Prostate gland (tissue), 2 donors: ENCODE measurements at regions not wholly inside any gene's neighbourhood (a gene's known extent, or its start where the extent isn't known, plus 50 kb on each side); places are given as distances from the start of the nearest gene placed in this dataset.

ENCODE experiments used
- DNase-seq: peaks from one replicate; pipeline ENCODE4 v3.0.0-alpha.2; 2019; ENCODE audit warnings: low spot score
- H3K27ac ChIP-seq, 2 donors: fragments of 200-600 bp; sonication (generic); 2 replicates each; pipeline ENCODE4 v1.5.1; 2017 to 2019
- H3K27me3 ChIP-seq: fragments of 200-600 bp; sonication (generic); replicated peaks from 2 replicates; pipeline ENCODE4 v1.5.1; 2019; ENCODE audit not compliant: insufficient read depth
- H3K36me3 ChIP-seq, 2 donors: fragments of 200-600 bp; sonication (generic); 1 replicate in 1 of 2; 2 replicates in 1 of 2; pipeline versions ENCODE4 v1.5.1 to v1.8.1; 2017 to 2019
- H3K4me1 ChIP-seq: fragments of 200-600 bp; sonication (generic); replicated peaks from 2 replicates; pipeline ENCODE4 v1.5.1; 2019
- H3K4me3 ChIP-seq, 2 donors: fragments of 200-600 bp; sonication (generic); 2 replicates each; pipeline ENCODE4 v1.5.1; 2017 to 2019
- H3K9me3 ChIP-seq: fragments of 200-600 bp; sonication (generic); 2 replicates; pipeline ENCODE4 v1.5.1; 2017
- CTCF ChIP-seq, 4 experiments: fragments of 200-600 bp in 2 of 4; fragments of 450-650 bp in 2 of 4; sonication (generic) in 2 of 4; IDR thresholded peaks; 1 replicate in 3 of 4; 2 replicates in 1 of 4; pipeline ENCODE4 v1.5.1; 2016 to 2019; ENCODE audit warnings: antibody characterized with exemption in 4 of 4, mild to moderate bottlenecking in 2 of 4, moderate library complexity in 2 of 4
- POLR2A ChIP-seq: fragments of 450-650 bp; IDR thresholded peaks from one replicate; pipeline ENCODE4 v1.6.1; 2016; ENCODE audit warnings: antibody characterized with exemption, mild to moderate bottlenecking
- POLR2AphosphoS5 ChIP-seq: sonication (generic); formaldehyde crosslinking; IDR thresholded peaks from one replicate; pipeline ENCODE4 v1.6.1; 2017; ENCODE audit warnings: antibody characterized with exemption
- WGBS: methylation state at CpG from one replicate; pipeline ENCODE4 v1.1.5; 2018; 5-methylcytosine and 5-hydroxymethylcytosine counted together
- intact Hi-C: fragments of 100-400 bp; cut with DNase I; formaldehyde crosslinking; loops from one replicate; pipeline ENCODE4 v1.14.2; 2022

DNA sequence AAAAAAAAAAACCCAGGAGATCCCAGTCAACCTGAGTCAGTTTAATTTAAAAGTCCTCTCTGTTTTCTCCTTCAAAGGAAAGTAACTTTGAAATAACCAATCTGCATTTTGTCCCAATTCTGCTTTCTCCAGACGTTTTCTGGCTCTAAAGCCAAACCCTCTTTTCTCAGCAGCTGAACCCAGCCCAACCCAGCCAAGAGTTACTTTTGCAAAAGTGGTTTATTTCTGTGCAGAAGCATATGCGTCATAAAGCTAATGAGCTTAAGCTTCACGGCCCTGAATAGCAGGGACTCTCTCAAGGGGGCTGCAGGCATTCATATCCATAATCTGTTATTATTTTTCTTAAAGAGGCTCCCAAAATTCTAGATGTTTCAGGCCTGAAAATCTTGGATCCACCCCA lies 176.6 kb downstream of the GALC start:
- Histone ChIP-seq H3K27me3 (no peaks in the 10 kb centered on the region), H3K9me3 (no peaks in the 10 kb centered on the region), H3K27ac (no peak overlapping the region), H3K4me1 (no peaks in the 10 kb centered on the region), H3K4me3 (no peak overlapping the region), H3K36me3 (no peaks in the 10 kb centered on the region)
- intact Hi-C loops, result no loop called here
- no peak for DNase-seq
- 68% methylated on average over 3 of the region's 3 CpGs for whole genome bisulfite sequencing
- TF ChIP-seq POLR2AphosphoS5 (no peak), CTCF (IDR thresholded peaks at IDR 0.05) (no peak)

DNA sequence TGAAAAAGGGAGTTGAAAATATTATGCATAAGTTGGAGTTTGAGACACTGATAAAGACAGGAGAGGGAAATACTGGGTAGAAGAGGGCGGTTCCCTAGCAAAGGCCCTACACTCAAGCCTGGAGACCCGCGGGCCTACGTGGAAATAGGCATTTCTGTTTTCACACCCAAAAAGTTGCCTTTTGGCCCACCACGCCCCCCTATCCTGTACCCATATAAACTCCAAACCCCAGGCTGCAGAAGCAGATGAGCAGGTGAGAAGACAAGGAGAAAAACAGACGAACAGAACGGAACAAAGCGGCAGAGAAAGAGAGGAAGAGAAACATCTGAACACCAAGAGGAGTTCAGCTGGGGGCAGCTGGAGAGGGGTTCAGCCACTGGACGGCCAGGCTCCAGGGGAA lies 177.9 kb downstream of the GALC start:
- H3K4me1 ChIP-seq, result no peaks in the 10 kb centered on the region
- H3K27ac ChIP-seq, result no peak overlapping the region
- WGBS, result 87% methylated on average over 9 of the region's 9 CpGs
- H3K4me3 ChIP-seq, result no peak overlapping the region
- no peaks in the 10 kb centered on the region for H3K9me3 ChIP-seq
- no peaks in the 10 kb centered on the region for H3K36me3 ChIP-seq
- no peaks in the 10 kb centered on the region for H3K27me3 ChIP-seq
- no peak for DNase-seq
- no peak for TF ChIP-seq CTCF (IDR thresholded peaks at IDR 0.05)
- no peak for TF ChIP-seq POLR2AphosphoS5
- no peak for TF ChIP-seq POLR2A
- intact Hi-C loops, result no loop called here

GRCh38 chr14:87813686-87814085 lies 179.3 kb downstream of the GALC start:
- Histone ChIP-seq H3K27me3 (no peaks in the 10 kb centered on the region), H3K9me3 (no peaks in the 10 kb centered on the region), H3K27ac (no peak overlapping the region), H3K36me3 (no peaks in the 10 kb centered on the region), H3K4me1 (no peaks in the 10 kb centered on the region), H3K4me3 (no peak overlapping the region)
- DNase-seq, result no peak
- TF ChIP-seq POLR2AphosphoS5 (no peak), POLR2A (no peak), CTCF (IDR thresholded peaks at IDR 0.05) (no peak)
- intact Hi-C loops, result no loop called here
- 83% methylated on average over 4 of the region's 4 CpGs for WGBS

- Histone ChIP-seq H3K4me3 (no peak overlapping the region), H3K36me3 (no peaks in the 10 kb centered on the region), H3K9me3 (no peaks in the 10 kb centered on the region), H3K4me1 (no peaks in the 10 kb centered on the region), H3K27me3 (no peaks in the 10 kb centered on the region), H3K27ac (no peak overlapping the region)
- TF ChIP-seq POLR2AphosphoS5, result no peak
- no peak for TF ChIP-seq CTCF (IDR thresholded peaks at IDR 0.05)
- TF ChIP-seq POLR2A, result no peak
- DNase-seq, result no peak
- intact Hi-C loops, result no loop called here
- WGBS, result 81% methylated on average over 1 of the region's 1 CpG
These were observed 179.8 kb downstream of the GALC start for GRCh38 chr14:87813211-87813610.

DNA sequence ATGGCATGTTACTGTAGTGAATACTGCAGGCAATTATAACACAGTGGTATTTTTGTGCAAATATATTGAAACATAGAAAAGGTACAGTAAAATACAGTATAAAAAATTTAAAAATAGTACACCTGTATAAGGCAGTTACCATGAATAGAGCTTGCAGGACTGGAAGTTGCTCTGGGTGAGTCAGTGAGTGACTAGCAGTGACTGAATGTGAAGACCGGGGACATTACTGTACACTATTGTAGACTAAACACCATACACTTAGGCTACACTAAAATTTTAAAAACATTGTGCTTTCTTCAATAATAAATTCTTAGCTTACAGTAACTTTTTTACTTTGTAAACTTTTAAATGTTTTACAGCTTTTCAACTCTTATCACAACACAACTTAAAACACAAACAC lies 181.7 kb downstream of the GALC start:
- H3K36me3 ChIP-seq, result no peaks in the 10 kb centered on the region
- DNase-seq, result no peak
- no peak overlapping the region for H3K4me3 ChIP-seq
- no peaks in the 10 kb centered on the region for H3K9me3 ChIP-seq
- no peak overlapping the region for H3K27ac ChIP-seq
- TF ChIP-seq POLR2A (no peak), POLR2AphosphoS5 (no peak), CTCF (IDR thresholded peaks at IDR 0.05) (no peak)
- H3K4me1 ChIP-seq, result no peaks in the 10 kb centered on the region
- 97% methylated on average over 1 of the region's 1 CpG for WGBS
- H3K27me3 ChIP-seq, result no peaks in the 10 kb centered on the region
- intact Hi-C loops, result no loop called here
